Astrocyte of the cerebellum (primary cell): ENCODE measurements at regions not wholly inside any gene's neighbourhood (a gene's known extent, or its start where the extent isn't known, plus 50 kb on each side); places are given as distances from the start of the nearest gene placed in this dataset.

ENCODE experiments used
- DNase-seq: peaks from one replicate; pipeline ENCODE4 v3.0.0-alpha.2; 2011; ENCODE audit warnings: low read depth
- H3K4me3 ChIP-seq: 2 replicates; pipeline ENCODE4 v1.5.1; 2011; ENCODE audit warnings: mild to moderate bottlenecking, low read depth, low read length, moderate library complexity
- CTCF ChIP-seq: IDR thresholded peaks from 2 replicates; pipeline ENCODE4 v1.5.1; 2012; ENCODE audit warnings: low read length, low read depth, moderate library complexity, mild to moderate bottlenecking; ENCODE audit errors: missing control alignments
- in situ Hi-C: cut with HindIII; loops from 2 replicates; pipeline ENCODE4 v1.10.0; 2017; ENCODE audit warnings: low sequenced_read_pairs

GRCh38 chr2:217070611-217071010 is 210.7 kb upstream of the TNP1 start:
- H3K4me3 ChIP-seq, result no peak overlapping the region
- DNase-seq, result no peak
- no peak for TF ChIP-seq CTCF
- in situ Hi-C loops, result no loop called here

- in situ Hi-C loops, result no loop called here
Measured at GRCh38 chr2:217070043-217070430, 210.2 kb upstream of the TNP1 start.

GRCh38 chr2:217069263-217070042 is 209.6 kb upstream of the TNP1 start:
- no peak for TF ChIP-seq CTCF
- H3K4me3 ChIP-seq, result no peak overlapping the region
- no peak for DNase-seq
- in situ Hi-C loops, result no loop called here

More at GRCh38 chr2:217070043-217070430, 210.2 kb upstream of the TNP1 start:
- DNase-seq, result no peak
- TF ChIP-seq CTCF, result no peak
- no peak overlapping the region for H3K4me3 ChIP-seq

- TF ChIP-seq CTCF, result no peak
- no peak overlapping the region for H3K4me3 ChIP-seq
- DNase-seq, result no peak
- in situ Hi-C loops, result no loop called here
Measured at GRCh38 chr2:217068677-217069250, 208.9 kb upstream of the TNP1 start.

- TF ChIP-seq CTCF, result no peak
- DNase-seq, result no peak
- no peak overlapping the region for H3K4me3 ChIP-seq
- in situ Hi-C loops, result no loop called here
Measured at GRCh38 chr2:217067787-217068186, 207.9 kb upstream of the TNP1 start.

- no peak for DNase-seq
- TF ChIP-seq CTCF, result no peak
- no peak overlapping the region for H3K4me3 ChIP-seq
- in situ Hi-C loops, result no loop called here
Measured at GRCh38 chr2:217066510-217067270, 206.8 kb upstream of the TNP1 start.
